Kidney (tissue), 13 donors: ENCODE measurements at regions not wholly inside any gene's neighbourhood (a gene's known extent, or its start where the extent isn't known, plus 50 kb on each side); places are given as distances from the start of the nearest gene placed in this dataset.

ENCODE experiments used
- DNase-seq, 5 donors: peaks; one replicate each; pipeline ENCODE4 v3.0.0-alpha.2; 2013 to 2020
- FAIRE-seq: peaks from 2 replicates; lab custom pipeline; 2012; peaks lifted over from hg19 to GRCh38; lab: Jason Lieb, UNC
- H3K27ac ChIP-seq, 2 donors: one replicate each; pipeline ENCODE4 v1.7.0; 2013; ENCODE audit warnings: low read depth in 2 of 2, low read length in 2 of 2, inconsistent platforms in 1 of 2
- H3K27me3 ChIP-seq: one replicate; pipeline ENCODE4 v1.7.1; 2013; ENCODE audit warnings: low read length, inconsistent platforms; ENCODE audit not compliant: control insufficient read depth, insufficient read depth
- H3K36me3 ChIP-seq, 3 donors: one replicate each; pipeline versions ENCODE4 v1.7.0 to v1.7.1; 2013; ENCODE audit warnings: low read length in 3 of 3, control low read depth in 1 of 3, inconsistent platforms in 1 of 3; ENCODE audit not compliant: insufficient read depth in 3 of 3, control insufficient read depth in 2 of 3
- H3K4me1 ChIP-seq, 3 donors: one replicate each; pipeline versions ENCODE4 v1.7.0 to v1.7.1; 2013; ENCODE audit warnings: low read length in 3 of 3, inconsistent platforms in 1 of 3, low read depth in 1 of 3; ENCODE audit not compliant: control insufficient read depth in 2 of 3, insufficient read depth in 2 of 3
- H3K4me3 ChIP-seq, 3 donors: one replicate each; pipeline versions ENCODE4 v1.7.0 to v1.8.1; 2013; ENCODE audit warnings: low read length in 3 of 3, control low read depth in 1 of 3, inconsistent platforms in 1 of 3
- H3K9ac ChIP-seq, 3 donors: one replicate each; pipeline versions ENCODE4 v1.7.0 to v1.7.1; 2013; ENCODE audit warnings: low read length in 3 of 3, control low read depth in 1 of 3, inconsistent platforms in 1 of 3
- H3K9me3 ChIP-seq, 3 donors: one replicate each; pipeline versions ENCODE4 v1.7.0 to v1.7.1; 2013; ENCODE audit warnings: low read length in 3 of 3, control low read depth in 1 of 3, inconsistent platforms in 1 of 3; ENCODE audit not compliant: control insufficient read depth in 2 of 3, insufficient read depth in 1 of 3
- CTCF ChIP-seq: IDR thresholded peaks from 3 replicates; pipeline ENCODE4 v1.5.1; 2012; ENCODE audit warnings: mild to moderate bottlenecking, moderate library complexity, borderline replicate concordance; ENCODE audit not compliant: insufficient read depth; ENCODE audit errors: extremely low read depth
- intact Hi-C: fragments of 100-400 bp; cut with DNase I; formaldehyde crosslinking; loops from one replicate; pipeline ENCODE4 v1.11.1; 2022
- donor health status: control.
- donor health status: control.
- donor health status: control.
- donor health status: control.
- donor health status: control.
- donor health status: DM: yes; HTN: yes; CAD: no.
- donor health status: Normal renal cell carcinoma (clear cell type).

DNA sequence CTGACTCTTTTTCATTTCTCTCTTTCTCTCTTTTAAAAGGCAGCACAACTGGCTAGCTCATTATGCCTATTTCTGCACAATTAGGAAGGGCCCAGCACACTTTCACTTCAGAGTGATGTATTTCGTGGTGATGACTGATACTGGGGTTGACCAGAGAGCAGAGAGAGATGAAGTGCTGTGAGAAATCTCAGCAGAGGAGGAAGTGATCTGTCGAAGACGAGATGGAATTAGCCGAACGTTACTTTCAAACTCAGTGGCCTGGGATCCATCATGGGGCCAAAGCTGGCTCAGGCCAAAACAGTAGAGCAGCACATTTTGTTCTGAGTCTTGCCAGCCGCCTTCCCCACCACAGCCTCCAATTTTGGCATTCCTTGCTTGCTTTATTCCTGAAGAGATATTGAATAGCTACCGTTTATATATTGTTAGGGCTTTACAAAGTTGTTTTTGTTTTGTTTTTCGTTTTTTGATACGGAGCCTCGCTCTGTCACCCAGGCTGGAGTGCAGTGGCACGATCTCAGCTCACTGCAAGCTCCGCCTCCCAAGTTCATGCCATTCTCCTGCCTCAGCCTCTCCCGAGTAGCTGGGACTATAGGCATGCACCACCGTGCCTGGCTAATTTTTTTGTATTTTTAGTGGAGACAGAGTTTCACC lies 213.2 kb upstream of the ECI2 start:
- DNase-seq (no peak), FAIRE-seq (no peak)
- Histone ChIP-seq H3K9me3 (no peaks in the 10 kb centered on the region), H3K27me3 (no peaks in the 10 kb centered on the region), H3K27ac (no peak overlapping the region), H3K4me1 (no peaks in the 10 kb centered on the region), H3K4me3 (no peak overlapping the region), H3K9ac (no peak overlapping the region), H3K36me3 (no peaks in the 10 kb centered on the region)
- intact Hi-C loops: no loop called here
- no peak for TF ChIP-seq CTCF

DNA sequence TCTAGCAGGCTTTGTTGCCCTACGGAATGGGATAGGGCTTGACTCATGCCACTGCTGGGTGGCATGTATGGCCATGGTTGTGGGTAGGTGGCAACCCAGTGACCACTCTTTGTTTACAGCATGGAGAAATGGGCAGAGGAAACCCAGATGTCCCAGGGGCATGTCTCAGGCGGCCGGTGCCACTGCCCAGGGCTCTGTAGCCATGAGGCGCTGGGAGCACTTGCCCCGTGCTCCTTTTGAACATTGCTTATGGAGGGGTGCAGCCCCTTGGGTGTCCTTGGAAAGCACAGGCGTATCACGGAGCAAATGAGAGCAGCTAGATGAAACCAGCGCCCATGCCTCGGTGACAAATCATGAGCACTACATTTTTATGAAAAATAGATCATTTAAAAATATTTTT lies 212.5 kb upstream of the ECI2 start:
- no peak for DNase-seq
- no peak for FAIRE-seq
- intact Hi-C loops: no loop called here
- no peak for TF ChIP-seq CTCF
- no peaks in the 10 kb centered on the region for H3K27me3 ChIP-seq
- H3K9ac ChIP-seq: no peak overlapping the region
- H3K4me1 ChIP-seq: no peaks in the 10 kb centered on the region
- H3K36me3 ChIP-seq: no peaks in the 10 kb centered on the region
- no peaks in the 10 kb centered on the region for H3K9me3 ChIP-seq
- H3K4me3 ChIP-seq: no peak overlapping the region
- no peak overlapping the region for H3K27ac ChIP-seq

- Histone ChIP-seq H3K27me3 (no peaks in the 10 kb centered on the region), H3K36me3 (no peaks in the 10 kb centered on the region), H3K9me3 (no peaks in the 10 kb centered on the region), H3K9ac (no peak overlapping the region), H3K4me1 (no peaks in the 10 kb centered on the region), H3K27ac (no peak overlapping the region), H3K4me3 (no peak overlapping the region)
- no peak for DNase-seq
- no peak for FAIRE-seq
- intact Hi-C loops: no loop called here
- no peak for TF ChIP-seq CTCF
These were observed 211.4 kb upstream of the ECI2 start for GRCh38 chr6:4346659-4347333.
